ENCODE measurements at regions not wholly inside any gene's neighbourhood (a gene's known extent, or its start where the extent isn't known, plus 50 kb on each side); places are given as distances from the start of the nearest gene placed in this dataset.
A peak's percentile ranks its signal among the peaks of the same experiment; 100 is the strongest.

GRCh38 chr17:54793271-54793670 lies 107.4 kb upstream of the TOM1L1 start:
- Mint-ChIP-seq H3K27ac (ENCODE audit: unreplicated experiment) (peak overlapping the region; percentile 39), H3K4me1 (ENCODE audit: low read depth, unreplicated experiment) (peaks cover 16% of the 10 kb centered on the region), H3K36me3 (ENCODE audit: unreplicated experiment) (no peaks in the 10 kb centered on the region), H3K9me3 (ENCODE audit: unreplicated experiment) (peaks cover 4% of the 10 kb centered on the region), H3K27me3 (ENCODE audit: unreplicated experiment) (no peaks in the 10 kb centered on the region), H3K4me3 (ENCODE audit: unreplicated experiment) (no peak overlapping the region)
- no peak for TF ChIP-seq CTCF (IDR thresholded peaks at IDR 0.05; ENCODE audit: partially characterized antibody, unreplicated experiment)
- peak; percentile 15 for DNase-seq

- Mint-ChIP-seq H3K4me3 (ENCODE audit: unreplicated experiment) (no peak overlapping the region), H3K36me3 (ENCODE audit: unreplicated experiment) (no peaks in the 10 kb centered on the region), H3K4me1 (ENCODE audit: low read depth, unreplicated experiment) (peaks cover 12% of the 10 kb centered on the region), H3K9me3 (ENCODE audit: unreplicated experiment) (peaks cover 4% of the 10 kb centered on the region), H3K27ac (ENCODE audit: unreplicated experiment) (no peak overlapping the region), H3K27me3 (ENCODE audit: unreplicated experiment) (no peaks in the 10 kb centered on the region)
- TF ChIP-seq CTCF (IDR thresholded peaks at IDR 0.05; ENCODE audit: partially characterized antibody, unreplicated experiment): no peak
- no peak for DNase-seq
Measured at GRCh38 chr17:54795046-54795445, 105.6 kb upstream of the TOM1L1 start.

- no peaks in the 10 kb centered on the region for H3K9me3 Mint-ChIP-seq (ENCODE audit: unreplicated experiment)
- no peak for TF ChIP-seq CTCF (IDR thresholded peaks at IDR 0.05; ENCODE audit: partially characterized antibody, unreplicated experiment)
- peaks cover 3% of the 10 kb centered on the region for H3K4me1 Mint-ChIP-seq (ENCODE audit: low read depth, unreplicated experiment)
- no peaks in the 10 kb centered on the region for H3K27me3 Mint-ChIP-seq (ENCODE audit: unreplicated experiment)
- no peaks in the 10 kb centered on the region for H3K36me3 Mint-ChIP-seq (ENCODE audit: unreplicated experiment)
- DNase-seq: no peak
- H3K4me3 Mint-ChIP-seq (ENCODE audit: unreplicated experiment): no peak overlapping the region
- no peak overlapping the region for H3K27ac Mint-ChIP-seq (ENCODE audit: unreplicated experiment)
Measured at GRCh38 chr17:54807331-54807730, 93.3 kb upstream of the TOM1L1 start.

GRCh38 chr17:54813896-54814295 lies 86.8 kb upstream of the TOM1L1 start:
- TF ChIP-seq CTCF (IDR thresholded peaks at IDR 0.05; ENCODE audit: partially characterized antibody, unreplicated experiment): no peak
- Mint-ChIP-seq H3K27ac (ENCODE audit: unreplicated experiment) (no peak overlapping the region), H3K9me3 (ENCODE audit: unreplicated experiment) (no peaks in the 10 kb centered on the region), H3K36me3 (ENCODE audit: unreplicated experiment) (no peaks in the 10 kb centered on the region), H3K4me3 (ENCODE audit: unreplicated experiment) (no peak overlapping the region), H3K27me3 (ENCODE audit: unreplicated experiment) (no peaks in the 10 kb centered on the region), H3K4me1 (ENCODE audit: low read depth, unreplicated experiment) (no peaks in the 10 kb centered on the region)
- no peak for DNase-seq

GRCh38 chr17:54814371-54814770 lies 86.3 kb upstream of the TOM1L1 start:
- Mint-ChIP-seq H3K27me3 (ENCODE audit: unreplicated experiment) (no peaks in the 10 kb centered on the region), H3K4me1 (ENCODE audit: low read depth, unreplicated experiment) (no peaks in the 10 kb centered on the region), H3K27ac (ENCODE audit: unreplicated experiment) (no peak overlapping the region), H3K36me3 (ENCODE audit: unreplicated experiment) (no peaks in the 10 kb centered on the region), H3K4me3 (ENCODE audit: unreplicated experiment) (no peak overlapping the region), H3K9me3 (ENCODE audit: unreplicated experiment) (no peaks in the 10 kb centered on the region)
- TF ChIP-seq CTCF (IDR thresholded peaks at IDR 0.05; ENCODE audit: partially characterized antibody, unreplicated experiment): no peak
- DNase-seq: no peak
